ENCODE measurements at regions not wholly inside any gene's neighbourhood (a gene's known extent, or its start where the extent isn't known, plus 50 kb on each side); places are given as distances from the start of the nearest gene placed in this dataset.

- no peak for TF ChIP-seq POLR2A (IDR thresholded peaks at IDR 0.05)
- TF ChIP-seq CTCF (IDR thresholded peaks at IDR 0.05), result no peak
- 48 to 52% methylated on average over 12 of the region's 12 CpGs for WGBS, 2 donors
- Histone ChIP-seq H3K27me3 (no peaks in the 10 kb centered on the region), H3K4me3 (replicated peaks in 1 of 3) (no peak overlapping the region), H3K4me1 (peaks cover 0 to 6% of the 10 kb centered on the region in 2 donors), H3K27ac (no peak overlapping the region), H3K9me3 (no peaks in the 10 kb centered on the region), H3K36me3 (no peaks in the 10 kb centered on the region)
- intact Hi-C loops (cut with DNase I), result no loop called here
- DNase-seq, result no peak
These were observed 62.2 kb upstream of the USP6NL start for GRCh38 chr10:11673346-11674280.

- intact Hi-C loops (cut with DNase I), result no loop called here
- Histone ChIP-seq H3K27ac (no peak overlapping the region), H3K27me3 (no peaks in the 10 kb centered on the region), H3K36me3 (no peaks in the 10 kb centered on the region), H3K9me3 (no peaks in the 10 kb centered on the region), H3K4me1 (peaks cover 0 to 6% of the 10 kb centered on the region in 2 donors), H3K4me3 (replicated peaks in 1 of 3) (no peak overlapping the region)
- no peak for DNase-seq
- 96 to 99% methylated on average over 9 of the region's 9 CpGs for WGBS, 2 donors
- TF ChIP-seq POLR2A (IDR thresholded peaks at IDR 0.05) (no peak), CTCF (IDR thresholded peaks at IDR 0.05) (no peak)
These were observed 61.4 kb upstream of the USP6NL start for GRCh38 chr10:11672836-11673235.

GRCh38 chr10:11670381-11670780 lies 58.9 kb upstream of the USP6NL start:
- Histone ChIP-seq H3K27ac (no peak overlapping the region), H3K9me3 (no peaks in the 10 kb centered on the region), H3K36me3 (no peaks in the 10 kb centered on the region), H3K4me3 (replicated peaks in 1 of 3) (no peak overlapping the region), H3K4me1 (peaks cover 0 to 6% of the 10 kb centered on the region in 2 donors), H3K27me3 (no peaks in the 10 kb centered on the region)
- intact Hi-C loops (cut with DNase I), result no loop called here
- 76 to 78% methylated on average over 10 of the region's 10 CpGs for WGBS, 2 donors
- no peak for DNase-seq
- no peak for TF ChIP-seq CTCF (IDR thresholded peaks at IDR 0.05)
- TF ChIP-seq POLR2A (IDR thresholded peaks at IDR 0.05), result no peak

GRCh38 chr10:11668847-11669610 lies 57.6 kb upstream of the USP6NL start:
- DNase-seq, result no peak
- Histone ChIP-seq H3K36me3 (no peaks in the 10 kb centered on the region), H3K27me3 (no peaks in the 10 kb centered on the region), H3K4me3 (replicated peaks in 1 of 3) (no peak overlapping the region), H3K4me1 (peaks cover 0 to 6% of the 10 kb centered on the region in 2 donors), H3K27ac (no peak overlapping the region), H3K9me3 (no peaks in the 10 kb centered on the region)
- TF ChIP-seq CTCF (IDR thresholded peaks at IDR 0.05) (no peak), POLR2A (IDR thresholded peaks at IDR 0.05) (no peak)
- WGBS, 2 donors, result 66 to 73% methylated on average over 9 of the region's 9 CpGs
- intact Hi-C loops (cut with DNase I), result no loop called here

GRCh38 chr10:11667756-11668155 lies 56.3 kb upstream of the USP6NL start:
- intact Hi-C loops (cut with DNase I), result no loop called here
- Histone ChIP-seq H3K4me1 (no peaks in the 10 kb centered on the region), H3K9me3 (no peaks in the 10 kb centered on the region)

More at GRCh38 chr10:11667756-11668155, 56.3 kb upstream of the USP6NL start:
- no peak for TF ChIP-seq CTCF (IDR thresholded peaks at IDR 0.05)
- no peak for TF ChIP-seq POLR2A (IDR thresholded peaks at IDR 0.05)
- Histone ChIP-seq H3K27ac (no peak overlapping the region), H3K4me3 (replicated peaks in 1 of 3) (no peak overlapping the region), H3K27me3 (no peaks in the 10 kb centered on the region), H3K36me3 (no peaks in the 10 kb centered on the region)
- no peak for DNase-seq
- WGBS, 2 donors, result 92 to 95% methylated on average over 4 of the region's 4 CpGs
